HepG2 (cell line): ENCODE measurements at regions not wholly inside any gene's neighbourhood (a gene's known extent, or its start where the extent isn't known, plus 50 kb on each side); places are given as distances from the start of the nearest gene placed in this dataset.

Experiments used
- ATAC-seq: fragments of 200-7000 bp; cut with Tn5 transposase; 3 replicates; pipeline ENCODE4 v1.9.1; 2020; ENCODE audit warnings: mild to moderate bottlenecking, moderate library complexity
- BruUV-seq: library from RNA; stranded (reverse); fragments of 400-500 nt; replicated peaks from 2 replicates; lab custom pipeline; 2021; lab: Mats Ljungman, UMichigan
- CTCF ChIA-PET: fragments of 300-600 bp; formaldehyde crosslinking; extraction: SDS; loops from one replicate; lab custom pipeline; 2021; ENCODE audit warnings: low total read pairs, inconsistent platforms, low intra/inter-chr PET ratio; lab: Yijun Ruan, JAX
- POLR2A ChIA-PET: fragments of 350-600 bp; sonication (Branson Sonifier 250); formaldehyde crosslinking; loops from one replicate; lab custom pipeline; 2020; ENCODE audit warnings: antibody characterized with exemption, inconsistent platforms; lab: Yijun Ruan, JAX
- DNase-seq: peaks from one replicate; pipeline ENCODE4 v3.0.0-alpha.2; 2015; ENCODE audit warnings: low spot score
- FAIRE-seq: peaks from 3 replicates; lab custom pipeline; 2011; peaks lifted over from hg19 to GRCh38; lab: Jason Lieb, UNC
- H2AFZ ChIP-seq: one replicate; pipeline ENCODE4 v1.6.1; 2011; ENCODE audit warnings: low read length, inconsistent platforms
- H3K27ac ChIP-seq: fragments of 300-600 bp; 3 replicates; pipeline ENCODE4 v1.8.0; 2011; ENCODE audit warnings: mixed run types, mild to moderate bottlenecking, mixed read lengths, low read length, inconsistent platforms; ENCODE audit not compliant: insufficient read depth; ENCODE audit errors: extremely low read length
- H3K27me3 ChIP-seq, 2 experiments: fragments of 200-600 bp in 1 of 2; 2 replicates in 1 of 2; 3 replicates in 1 of 2; pipeline versions ENCODE4 v1.6.0 to v1.8.0; 2011; ENCODE audit warnings: low read length in 2 of 2, mild to moderate bottlenecking in 2 of 2, moderate library complexity in 2 of 2, inconsistent platforms in 1 of 2; ENCODE audit not compliant: insufficient read depth in 2 of 2, control insufficient read depth in 1 of 2
- H3K36me3 ChIP-seq, 2 experiments: fragments of 200-600 bp in 1 of 2; replicated peaks in 1 of 2; 2 replicates in 1 of 2; 3 replicates in 1 of 2; pipeline versions ENCODE4 v1.5.1 to v1.8.0; 2011; ENCODE audit warnings: low read length in 2 of 2, inconsistent platforms in 1 of 2; ENCODE audit not compliant: insufficient read depth in 2 of 2, control insufficient read depth in 1 of 2
- H3K4me1 ChIP-seq: 2 replicates; pipeline ENCODE4 v1.5.1; 2012; ENCODE audit warnings: low read length, inconsistent platforms; ENCODE audit not compliant: insufficient read depth
- H3K4me2 ChIP-seq: 2 replicates; pipeline ENCODE4 v1.6.0; 2011; ENCODE audit warnings: low read depth, low read length, inconsistent platforms
- H3K4me3 ChIP-seq, 3 experiments: fragments of 200-600 bp in 1 of 3; sonication (generic), shearing (Covaris generic) in 1 of 3; replicated peaks in 1 of 3; 2 replicates each; pipeline ENCODE4 v1.5.1; 2011 to 2016; ENCODE audit warnings: low read length in 3 of 3, inconsistent platforms in 2 of 3, low read depth in 2 of 3, mild to moderate bottlenecking in 2 of 3, control low read depth in 1 of 3, mixed read lengths in 1 of 3; ENCODE audit not compliant: insufficient read depth in 1 of 3
- H3K79me2 ChIP-seq: one replicate; pipeline ENCODE4 v1.6.1; 2011; ENCODE audit warnings: low read length, inconsistent platforms; ENCODE audit not compliant: insufficient read depth
- H3K9ac ChIP-seq: 2 replicates; pipeline ENCODE4 v1.6.0; 2011; ENCODE audit warnings: mild to moderate bottlenecking, low read depth, low read length, inconsistent platforms; ENCODE audit not compliant: insufficient read depth
- H3K9me3 ChIP-seq: 2 replicates; pipeline ENCODE4 v1.5.1; 2012; ENCODE audit warnings: mild to moderate bottlenecking, low read length
- H4K20me1 ChIP-seq: 2 replicates; pipeline ENCODE4 v1.6.0; 2011; ENCODE audit warnings: inconsistent platforms, mild to moderate bottlenecking, low read length, moderate library complexity; ENCODE audit not compliant: insufficient read depth
- ATF1 ChIP-seq: IDR thresholded peaks from 2 replicates; pipeline ENCODE4 v1.6.1; 2016; ENCODE audit warnings: mild to moderate bottlenecking, control low read depth
- MAFF ChIP-seq: IDR thresholded peaks from 2 replicates; pipeline ENCODE4 v1.6.1; 2011; ENCODE audit warnings: low read depth, low read length, improper control_type of control experiment
- MAFK ChIP-seq, 2 experiments: IDR thresholded peaks in 1 of 2; conservative IDR thresholded peaks in 1 of 2; 2 replicates each; pipeline ENCODE4 v1.6.1; 2011; ENCODE audit warnings: improper control_type of control experiment in 2 of 2, low read length in 2 of 2
- RFXANK ChIP-seq: IDR thresholded peaks from 2 replicates; pipeline ENCODE4 v1.6.1; 2016
- SOX6 ChIP-seq, 2 experiments: fragments of 450-650 bp in 1 of 2; sonication (generic) in 1 of 2; formaldehyde crosslinking in 1 of 2; IDR thresholded peaks; 2 replicates each; pipeline versions ENCODE4 v1.4.0 to v1.6.1; 2017 to 2020; ENCODE audit warnings: antibody characterized with exemption in 1 of 2, mild to moderate bottlenecking in 1 of 2, missing genetic modification reagents in 1 of 2
- SUZ12 ChIP-seq: fragments of 150-350 bp; IDR thresholded peaks from 2 replicates; pipeline ENCODE4 v1.6.1; 2014; ENCODE audit warnings: low read depth, low read length
- ZNF264 ChIP-seq: sonication (generic); formaldehyde crosslinking; IDR thresholded peaks from 2 replicates; pipeline ENCODE4 v1.4.0; 2020; ENCODE audit warnings: missing genetic modification reagents
- ZNF274 ChIP-seq: sonication (generic); formaldehyde crosslinking; IDR thresholded peaks from 2 replicates; pipeline ENCODE4 v1.5.1; 2020; ENCODE audit warnings: mild to moderate bottlenecking, missing genetic modification reagents
- ZNF296 ChIP-seq: sonication (generic); formaldehyde crosslinking; conservative IDR thresholded peaks from 2 replicates; pipeline ENCODE4 v1.5.0; 2020; ENCODE audit warnings: mild to moderate bottlenecking, missing genetic modification reagents
- ZNF333 ChIP-seq: sonication (generic); formaldehyde crosslinking; IDR thresholded peaks from 2 replicates; pipeline ENCODE4 v1.4.0; 2020; ENCODE audit warnings: mild to moderate bottlenecking, missing genetic modification reagents, borderline replicate concordance
- ZNF576 ChIP-seq: sonication (generic); formaldehyde crosslinking; IDR thresholded peaks from 2 replicates; pipeline ENCODE4 v1.4.0; 2020; ENCODE audit warnings: mild to moderate bottlenecking, missing genetic modification reagents
- WGBS: methylation state at CpG from one replicate; pipeline ENCODE4 v1.1.6; 2017; ENCODE audit warnings: low lambda C conversion rate; 5-methylcytosine and 5-hydroxymethylcytosine counted together
- in situ Hi-C: cut with HindIII; loops from 2 replicates; pipeline ENCODE4 v1.10.0; 2017; ENCODE audit warnings: low pct_unique_long_range_greater_than_20kb; ENCODE audit not compliant: extremely low pct_ligation_motif_present
- intact Hi-C: fragments of 100-400 bp; cut with micrococcal nuclease; formaldehyde crosslinking; loops from one replicate; pipeline ENCODE4 v1.10.0; 2022; ENCODE audit not compliant: unreplicated experiment
- TF ChIP-seq, protein P1 (sequence below): sonication (generic); formaldehyde crosslinking; IDR thresholded peaks from 2 replicates; pipeline ENCODE4 v1.9.0; 2021; ENCODE audit warnings: missing genetic modification reagents, borderline replicate concordance

- H3K4me2 ChIP-seq = no peak overlapping the region
- H3K36me3 ChIP-seq = no peaks in the 10 kb centered on the region
- H3K4me3 ChIP-seq = no peak overlapping the region
- TF ChIP-seq MAFK (conservative IDR thresholded peaks at IDR 0.05 in 1 of 2, IDR thresholded peaks at IDR 0.05 in 1 of 2; ENCODE audit: low read length in 2 of 2) (peak; percentile 12 to 67; a peak in 3 of 4 replicates), MAFF (peak; percentile 61; the same call in 1 of the 2 replicates), ZNF296 (CRISPR knock-in tag) (no peak)
- no peaks in the 10 kb centered on the region for H4K20me1 ChIP-seq
- H3K27me3 ChIP-seq = no peaks in the 10 kb centered on the region
- H3K9ac ChIP-seq = no peak overlapping the region
- CTCF ChIA-PET = no interaction called here
- H3K9me3 ChIP-seq = no peaks in the 10 kb centered on the region
- H3K4me1 ChIP-seq = no peaks in the 10 kb centered on the region
- no peak for FAIRE-seq
- in situ Hi-C loops = no loop called here
- no peak overlapping the region for H2AFZ ChIP-seq
- no peak for ATAC-seq
- DNase-seq = no peak
- 3% methylated on average over 1 of the region's 1 CpG for WGBS
- H3K79me2 ChIP-seq = no peaks in the 10 kb centered on the region
- BruUV-seq = no TSS peak
- no peak overlapping the region for H3K27ac ChIP-seq
- POLR2A ChIA-PET = no interaction called here
- intact Hi-C loops = no loop called here
These were observed 459.4 kb downstream of the FGF9 start for GRCh38 chr13:22130254-22130653.

DNA sequence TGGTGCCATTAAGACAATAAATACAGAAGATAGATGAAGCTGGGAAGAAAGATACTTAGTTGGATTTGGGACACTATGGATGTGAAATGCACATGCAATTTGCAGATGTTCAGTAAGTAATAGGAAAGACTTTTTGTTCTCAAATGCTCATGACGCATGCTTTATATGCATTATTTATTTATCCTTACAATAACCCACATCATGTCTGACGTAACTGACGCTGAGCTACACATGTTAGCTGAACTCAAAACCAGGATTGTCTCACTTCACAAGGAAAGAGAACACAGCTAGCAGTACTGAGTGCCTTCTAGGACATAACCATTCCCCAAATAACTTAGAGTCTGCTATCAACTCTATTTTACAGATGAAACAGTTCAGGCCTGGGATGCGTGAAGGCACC, 463.4 kb downstream of the FGF9 start:
- no peak for ATAC-seq
- no peak overlapping the region for H2AFZ ChIP-seq
- no peak overlapping the region for H3K4me2 ChIP-seq
- FAIRE-seq = no peak
- no peak overlapping the region for H3K9ac ChIP-seq
- CTCF ChIA-PET = no interaction called here
- H3K36me3 ChIP-seq = no peaks in the 10 kb centered on the region
- H4K20me1 ChIP-seq = no peaks in the 10 kb centered on the region
- WGBS = 71% methylated on average over 4 of the region's 4 CpGs
- DNase-seq = no peak
- no peaks in the 10 kb centered on the region for H3K4me1 ChIP-seq
- no peaks in the 10 kb centered on the region for H3K79me2 ChIP-seq
- BruUV-seq = no TSS peak
- H3K9me3 ChIP-seq = no peaks in the 10 kb centered on the region
- H3K27me3 ChIP-seq = no peaks in the 10 kb centered on the region
- in situ Hi-C loops (no loop called here), intact Hi-C loops (no loop called here)
- POLR2A ChIA-PET = no interaction called here
- TF ChIP-seq, protein P1, sequence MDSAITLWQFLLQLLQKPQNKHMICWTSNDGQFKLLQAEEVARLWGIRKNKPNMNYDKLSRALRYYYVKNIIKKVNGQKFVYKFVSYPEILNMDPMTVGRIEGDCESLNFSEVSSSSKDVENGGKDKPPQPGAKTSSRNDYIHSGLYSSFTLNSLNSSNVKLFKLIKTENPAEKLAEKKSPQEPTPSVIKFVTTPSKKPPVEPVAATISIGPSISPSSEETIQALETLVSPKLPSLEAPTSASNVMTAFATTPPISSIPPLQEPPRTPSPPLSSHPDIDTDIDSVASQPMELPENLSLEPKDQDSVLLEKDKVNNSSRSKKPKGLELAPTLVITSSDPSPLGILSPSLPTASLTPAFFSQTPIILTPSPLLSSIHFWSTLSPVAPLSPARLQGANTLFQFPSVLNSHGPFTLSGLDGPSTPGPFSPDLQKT (CRISPR knock-in tag) = no peak
- no peak for TF ChIP-seq ZNF576 (CRISPR knock-in tag)
- no peak for TF ChIP-seq ZNF264 (CRISPR knock-in tag)
- no peak for TF ChIP-seq SOX6 (IDR thresholded peaks at IDR 0.05)
- TF ChIP-seq SOX6 (CRISPR knock-in tag; IDR thresholded peaks at IDR 0.05) = no peak
- no peak for TF ChIP-seq ATF1 (CRISPR knock-in tag)
- TF ChIP-seq ZNF333 = no peak
- TF ChIP-seq SUZ12 = no peak
- no peak for TF ChIP-seq RFXANK (CRISPR knock-in tag)
- TF ChIP-seq ZNF274 = no peak
- H3K4me3 ChIP-seq = no peak overlapping the region
- H3K27ac ChIP-seq = no peak overlapping the region
